Osteoblast (primary cell): ENCODE measurements at regions not wholly inside any gene's neighbourhood (a gene's known extent, or its start where the extent isn't known, plus 50 kb on each side); places are given as distances from the start of the nearest gene placed in this dataset.

Experiments used
- DNase-seq: peaks from one replicate; pipeline ENCODE4 v3.0.0; 2011; ENCODE audit warnings: low spot score, mixed read lengths; ENCODE audit not compliant: insufficient read length; ENCODE audit errors: missing footprints
- H2AFZ ChIP-seq: 2 replicates; pipeline ENCODE4 v1.6.0; 2011; ENCODE audit warnings: mild to moderate bottlenecking, low read length
- H3K27ac ChIP-seq: 2 replicates; pipeline ENCODE4 v1.5.1; 2011; ENCODE audit warnings: mild to moderate bottlenecking, low read depth, low read length, moderate library complexity
- H3K27me3 ChIP-seq: 2 replicates; pipeline ENCODE4 v1.6.0; 2012; ENCODE audit warnings: mild to moderate bottlenecking, control low read depth, inconsistent platforms, low read length, moderate library complexity; ENCODE audit not compliant: insufficient read depth
- H3K36me3 ChIP-seq: 2 replicates; pipeline ENCODE4 v1.5.1; 2011; ENCODE audit warnings: mild to moderate bottlenecking, low read length, control low read depth, moderate library complexity; ENCODE audit not compliant: insufficient read depth
- H3K4me1 ChIP-seq: 2 replicates; pipeline ENCODE4 v1.5.1; 2011; ENCODE audit warnings: mild to moderate bottlenecking, low read length, control low read depth, moderate library complexity; ENCODE audit not compliant: insufficient read depth
- H3K4me2 ChIP-seq: 2 replicates; pipeline ENCODE4 v1.6.0; 2011; ENCODE audit warnings: mild to moderate bottlenecking, low read length; ENCODE audit not compliant: insufficient read depth
- H3K4me3 ChIP-seq: fragments of 200-600 bp; sonication (generic); 3 replicates; pipeline ENCODE4 v1.5.1; 2012; ENCODE audit warnings: mild to moderate bottlenecking, low read length, inconsistent platforms; ENCODE audit not compliant: insufficient read depth
- H3K79me2 ChIP-seq: 2 replicates; pipeline ENCODE4 v1.6.0; 2012; ENCODE audit warnings: mild to moderate bottlenecking, low read length, control low read depth, inconsistent platforms; ENCODE audit not compliant: insufficient read depth
- H3K9me3 ChIP-seq: 2 replicates; pipeline ENCODE4 v1.5.1; 2011; ENCODE audit warnings: low read depth, low read length, control low read depth
- H4K20me1 ChIP-seq: 2 replicates; pipeline ENCODE4 v1.6.0; 2012; ENCODE audit warnings: mild to moderate bottlenecking, low read length, control low read depth; ENCODE audit not compliant: insufficient read depth
- TF ChIP-seq, protein P1 (sequence below): IDR thresholded peaks from 2 replicates; pipeline ENCODE4 v1.5.1; 2011; ENCODE audit warnings: mild to moderate bottlenecking, low read depth, low read length, moderate library complexity; ENCODE audit errors: extremely low read depth

DNA sequence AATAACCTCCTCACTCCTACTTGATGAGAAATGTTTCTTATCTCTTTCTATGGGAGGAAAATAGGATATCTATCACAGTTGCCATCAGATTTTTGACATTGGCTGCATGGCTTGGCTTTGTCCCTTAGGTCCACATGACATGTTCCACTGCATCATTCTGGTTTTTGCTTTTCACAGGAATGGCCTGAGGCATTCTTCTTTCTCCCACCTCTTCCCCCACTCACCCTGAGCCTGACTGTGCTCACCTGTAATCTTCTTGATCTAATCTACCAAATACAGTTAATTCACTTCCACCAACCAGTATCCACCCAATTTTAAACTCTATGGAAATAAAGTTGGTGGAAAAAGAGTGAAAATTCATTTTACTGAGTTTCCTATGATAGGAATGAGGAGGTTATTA, 763.5 kb upstream of the CELF4 start:
- no peak overlapping the region for H3K4me3 ChIP-seq

DNA sequence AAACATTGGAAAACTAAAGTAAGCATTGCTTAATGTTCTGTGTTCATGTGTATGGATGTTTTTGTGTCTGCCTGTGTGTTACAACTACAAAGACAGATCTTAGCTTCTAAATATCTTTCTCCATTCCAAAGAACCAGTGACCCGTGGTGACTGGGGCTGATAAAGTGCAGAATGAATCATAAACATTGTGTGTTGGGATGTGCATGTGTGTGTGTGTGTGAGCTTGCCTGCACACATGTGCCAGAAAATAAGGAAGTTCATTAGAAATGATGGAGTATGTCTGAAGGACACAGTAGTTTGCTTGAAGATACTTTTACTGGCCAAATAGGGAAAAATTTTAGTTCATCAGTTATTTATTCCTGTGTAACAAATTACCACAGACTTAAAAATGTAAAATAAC, 756.6 kb upstream of the CELF4 start:
- TF ChIP-seq, protein P1, sequence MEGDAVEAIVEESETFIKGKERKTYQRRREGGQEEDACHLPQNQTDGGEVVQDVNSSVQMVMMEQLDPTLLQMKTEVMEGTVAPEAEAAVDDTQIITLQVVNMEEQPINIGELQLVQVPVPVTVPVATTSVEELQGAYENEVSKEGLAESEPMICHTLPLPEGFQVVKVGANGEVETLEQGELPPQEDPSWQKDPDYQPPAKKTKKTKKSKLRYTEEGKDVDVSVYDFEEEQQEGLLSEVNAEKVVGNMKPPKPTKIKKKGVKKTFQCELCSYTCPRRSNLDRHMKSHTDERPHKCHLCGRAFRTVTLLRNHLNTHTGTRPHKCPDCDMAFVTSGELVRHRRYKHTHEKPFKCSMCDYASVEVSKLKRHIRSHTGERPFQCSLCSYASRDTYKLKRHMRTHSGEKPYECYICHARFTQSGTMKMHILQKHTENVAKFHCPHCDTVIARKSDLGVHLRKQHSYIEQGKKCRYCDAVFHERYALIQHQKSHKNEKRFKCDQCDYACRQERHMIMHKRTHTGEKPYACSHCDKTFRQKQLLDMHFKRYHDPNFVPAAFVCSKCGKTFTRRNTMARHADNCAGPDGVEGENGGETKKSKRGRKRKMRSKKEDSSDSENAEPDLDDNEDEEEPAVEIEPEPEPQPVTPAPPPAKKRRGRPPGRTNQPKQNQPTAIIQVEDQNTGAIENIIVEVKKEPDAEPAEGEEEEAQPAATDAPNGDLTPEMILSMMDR = no peak
- Histone ChIP-seq H2AFZ (no peak overlapping the region), H4K20me1 (no peaks in the 10 kb centered on the region), H3K79me2 (no peaks in the 10 kb centered on the region), H3K4me1 (no peaks in the 10 kb centered on the region), H3K27me3 (no peaks in the 10 kb centered on the region), H3K27ac (no peak overlapping the region), H3K4me3 (no peak overlapping the region), H3K36me3 (no peaks in the 10 kb centered on the region), H3K9me3 (peaks cover 4% of the 10 kb centered on the region), H3K4me2 (no peak overlapping the region)
- DNase-seq = no peak

More for the DNA sequence above, 763.5 kb upstream of the CELF4 start:
- TF ChIP-seq, protein P1 = no peak
- Histone ChIP-seq H4K20me1 (no peaks in the 10 kb centered on the region), H3K36me3 (no peaks in the 10 kb centered on the region), H3K9me3 (peaks cover 2% of the 10 kb centered on the region), H3K4me2 (no peak overlapping the region), H3K27me3 (no peaks in the 10 kb centered on the region), H3K79me2 (no peaks in the 10 kb centered on the region), H3K27ac (no peak overlapping the region), H2AFZ (no peak overlapping the region), H3K4me1 (no peaks in the 10 kb centered on the region)
- no peak for DNase-seq

DNA sequence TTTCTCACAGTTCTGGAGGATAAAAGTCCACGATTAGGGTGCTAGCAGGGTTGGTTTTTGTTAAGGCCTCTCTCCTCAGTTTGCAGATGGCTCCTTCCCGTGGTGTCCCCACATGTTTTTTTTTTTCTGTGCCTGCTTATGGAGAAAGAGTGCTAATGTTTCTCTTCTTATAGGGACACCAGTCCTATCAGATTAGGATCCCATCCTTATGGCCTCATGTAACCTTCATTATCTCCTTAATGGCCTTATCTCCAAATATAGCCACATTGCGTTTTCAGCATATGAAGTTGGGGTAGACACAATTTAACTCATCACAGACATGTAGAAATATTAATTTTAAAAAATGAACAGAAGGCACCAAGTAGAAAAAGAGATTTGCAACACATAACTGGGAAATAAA, 755.7 kb upstream of the CELF4 start:
- TF ChIP-seq, protein P1 = no peak
- no peak for DNase-seq
- H3K79me2 ChIP-seq = no peaks in the 10 kb centered on the region
- H2AFZ ChIP-seq = no peak overlapping the region
- H3K4me1 ChIP-seq = no peaks in the 10 kb centered on the region
- no peak overlapping the region for H3K27ac ChIP-seq
- H3K27me3 ChIP-seq = no peaks in the 10 kb centered on the region
- no peaks in the 10 kb centered on the region for H3K36me3 ChIP-seq
- H3K4me2 ChIP-seq = no peak overlapping the region
- peaks cover 4% of the 10 kb centered on the region for H3K9me3 ChIP-seq
- no peaks in the 10 kb centered on the region for H4K20me1 ChIP-seq
- H3K4me3 ChIP-seq = no peak overlapping the region

DNA sequence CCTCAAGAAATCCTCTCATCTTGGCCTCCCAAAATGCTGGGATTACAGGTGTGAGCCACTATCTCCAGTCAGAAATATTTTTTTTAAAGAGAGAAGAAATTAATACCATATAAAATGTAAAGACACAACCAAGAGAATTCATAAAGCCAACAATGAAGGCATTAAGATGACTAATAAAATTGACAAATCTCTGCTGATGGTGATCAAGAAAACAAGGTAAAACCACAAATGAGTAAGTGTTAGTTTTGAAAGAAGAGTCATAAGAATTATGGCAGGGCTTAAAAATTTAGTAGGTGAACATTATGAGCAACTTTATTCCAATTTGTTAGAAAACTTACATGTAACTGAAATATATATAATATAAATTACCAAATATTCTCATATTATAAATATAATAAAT, 752.8 kb upstream of the CELF4 start:
- Histone ChIP-seq H3K9me3 (peaks cover 4% of the 10 kb centered on the region), H4K20me1 (no peaks in the 10 kb centered on the region), H2AFZ (no peak overlapping the region), H3K79me2 (no peaks in the 10 kb centered on the region), H3K27me3 (no peaks in the 10 kb centered on the region), H3K27ac (no peak overlapping the region), H3K4me3 (no peak overlapping the region), H3K36me3 (no peaks in the 10 kb centered on the region), H3K4me1 (no peaks in the 10 kb centered on the region), H3K4me2 (no peak overlapping the region)
- no peak for DNase-seq
- TF ChIP-seq, protein P1 = no peak
